ENCODE measurements at regions not wholly inside any gene's neighbourhood (a gene's known extent, or its start where the extent isn't known, plus 50 kb on each side); places are given as distances from the start of the nearest gene placed in this dataset.
"Not testable (repeated sequence)": the region's sequence is repeated elsewhere in the genome, so short reads cannot be mapped to it uniquely, and the experiment has no call there.

- no peak for DNase-seq (ENCODE audit: low read depth)
- H3K4me3 ChIP-seq (ENCODE audit: low read depth, low read length), result no peak overlapping the region
- TF ChIP-seq CTCF (IDR thresholded peaks at IDR 0.05; ENCODE audit: insufficient read depth, low read length), result no peak
Observed at GRCh38 chr7:83273699-83274098, 111.0 kb upstream of the PCLO start.

DNA sequence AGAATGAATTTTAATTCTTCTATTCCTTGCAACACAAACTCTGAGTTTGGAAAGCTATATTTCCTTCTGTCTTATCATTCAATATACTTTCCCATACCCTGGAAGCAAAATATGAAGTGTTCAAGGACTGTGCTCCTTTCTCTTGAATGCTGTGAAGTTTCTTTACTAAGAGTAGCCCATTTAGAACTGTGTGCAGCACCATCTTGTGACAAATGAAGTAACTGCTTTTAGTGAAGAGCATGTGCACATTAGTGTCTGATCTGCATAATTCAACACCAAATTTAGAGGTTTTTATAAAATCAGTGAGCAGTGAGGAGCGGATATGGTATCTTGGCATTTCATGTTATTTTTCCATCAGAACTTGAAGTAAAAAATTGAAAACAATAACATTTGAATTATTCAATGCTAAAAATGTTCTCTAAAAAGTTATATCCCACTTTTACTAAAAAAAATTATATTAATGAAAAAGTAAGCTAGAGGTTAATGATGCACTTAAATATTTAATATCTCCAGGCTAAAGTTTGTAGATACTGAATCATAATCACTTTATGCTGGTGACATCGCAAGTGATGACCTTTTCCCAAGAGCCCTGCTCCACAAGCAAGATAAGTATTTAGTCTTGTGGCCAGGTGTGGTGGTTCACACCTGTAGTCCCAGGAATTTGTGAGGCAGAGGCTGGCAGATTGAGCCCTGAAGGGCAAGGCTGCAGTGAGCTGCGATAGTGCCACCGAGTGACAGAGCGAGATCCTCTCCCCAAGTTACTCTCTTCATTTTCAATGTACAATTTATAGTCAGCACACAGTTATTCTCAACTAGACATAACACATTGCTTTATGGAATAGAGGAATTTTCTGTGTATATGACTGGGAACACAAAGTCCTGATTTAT, 108.8 kb upstream of the PCLO start:
- no peak overlapping the region for H3K4me3 ChIP-seq (ENCODE audit: low read depth, low read length)
- peak; percentile 41 for TF ChIP-seq CTCF (IDR thresholded peaks at IDR 0.05; ENCODE audit: insufficient read depth, low read length)
- peak; percentile 42 for DNase-seq (ENCODE audit: low read depth)

- H3K4me3 ChIP-seq (ENCODE audit: low read depth, low read length), result no peak overlapping the region
- no peak for DNase-seq (ENCODE audit: low read depth)
- no peak for TF ChIP-seq CTCF (IDR thresholded peaks at IDR 0.05; ENCODE audit: insufficient read depth, low read length)
Observed at GRCh38 chr7:83270407-83270806, 107.7 kb upstream of the PCLO start.

GRCh38 chr7:83267141-83267631, 104.5 kb upstream of the PCLO start:
- TF ChIP-seq CTCF (IDR thresholded peaks at IDR 0.05; ENCODE audit: insufficient read depth, low read length), result no peak
- no peak overlapping the region for H3K4me3 ChIP-seq (ENCODE audit: low read depth, low read length)
- DNase-seq (ENCODE audit: low read depth), result no peak

DNA sequence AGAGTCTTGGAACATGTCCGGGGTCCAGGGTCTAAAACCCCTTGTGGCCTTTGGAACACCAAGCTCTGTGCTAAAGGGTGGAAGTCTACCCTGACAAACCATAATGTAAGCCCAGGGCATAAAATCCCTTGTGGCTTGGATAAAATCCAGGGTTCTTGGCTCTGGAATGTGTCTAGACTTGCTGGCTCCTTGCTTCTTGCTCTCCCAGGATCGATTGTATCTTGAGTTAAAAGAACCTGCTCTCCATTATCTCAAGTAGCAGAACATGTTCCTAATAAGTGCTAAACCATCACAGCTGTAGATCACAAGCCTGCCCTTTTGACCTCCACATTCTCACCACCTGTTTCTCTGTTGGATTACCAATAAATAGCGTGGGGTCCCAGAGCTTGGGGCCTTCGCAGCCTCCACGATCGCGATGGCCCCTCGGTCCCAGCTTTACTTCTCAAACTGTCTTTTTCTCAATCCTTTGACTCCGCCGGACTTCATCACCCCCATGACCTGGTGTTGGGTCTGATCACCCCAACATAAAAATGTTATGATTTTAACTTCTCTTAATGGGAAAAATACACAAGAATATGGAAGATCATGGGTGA, 100.9 kb upstream of the PCLO start:
- DNase-seq (ENCODE audit: low read depth), result peak; percentile 18
- not testable (repeated sequence) for H3K4me3 ChIP-seq (ENCODE audit: low read depth, low read length)

- TF ChIP-seq CTCF (IDR thresholded peaks at IDR 0.05; ENCODE audit: insufficient read depth, low read length), result no peak
- no peak for DNase-seq (ENCODE audit: low read depth)
- H3K4me3 ChIP-seq (ENCODE audit: low read depth, low read length), result no peak overlapping the region
Observed at GRCh38 chr7:83259064-83259463, 96.4 kb upstream of the PCLO start.

GRCh38 chr7:83248000-83248399, 85.3 kb upstream of the PCLO start:
- no peak for TF ChIP-seq CTCF (IDR thresholded peaks at IDR 0.05; ENCODE audit: insufficient read depth, low read length)
- no peak overlapping the region for H3K4me3 ChIP-seq (ENCODE audit: low read depth, low read length)
- no peak for DNase-seq (ENCODE audit: low read depth)

- H3K4me3 ChIP-seq (ENCODE audit: low read depth, low read length); DNase-seq (ENCODE audit: low read depth): not testable (repeated sequence)
Observed at GRCh38 chr7:83219231-83219630, 56.5 kb upstream of the PCLO start.

Measured in fibroblast of the aortic adventitia (primary cell).